Activated CD4-positive, alpha-beta T cell treated with anti-CD3 and anti-CD28 coated beads, Interleukin-2, amount 50 U/mL, for 1 hour (primary cell): ENCODE measurements at regions not wholly inside any gene's neighbourhood (a gene's known extent, or its start where the extent isn't known, plus 50 kb on each side); places are given as distances from the start of the nearest gene placed in this dataset.
"Not testable (repeated sequence)": the region's sequence is repeated elsewhere in the genome, so short reads cannot be mapped to it uniquely, and the experiment has no call there.

ENCODE experiments used
- DNase-seq: peaks from one replicate; pipeline ENCODE4 v3.0.0-alpha.2; 2020

DNA sequence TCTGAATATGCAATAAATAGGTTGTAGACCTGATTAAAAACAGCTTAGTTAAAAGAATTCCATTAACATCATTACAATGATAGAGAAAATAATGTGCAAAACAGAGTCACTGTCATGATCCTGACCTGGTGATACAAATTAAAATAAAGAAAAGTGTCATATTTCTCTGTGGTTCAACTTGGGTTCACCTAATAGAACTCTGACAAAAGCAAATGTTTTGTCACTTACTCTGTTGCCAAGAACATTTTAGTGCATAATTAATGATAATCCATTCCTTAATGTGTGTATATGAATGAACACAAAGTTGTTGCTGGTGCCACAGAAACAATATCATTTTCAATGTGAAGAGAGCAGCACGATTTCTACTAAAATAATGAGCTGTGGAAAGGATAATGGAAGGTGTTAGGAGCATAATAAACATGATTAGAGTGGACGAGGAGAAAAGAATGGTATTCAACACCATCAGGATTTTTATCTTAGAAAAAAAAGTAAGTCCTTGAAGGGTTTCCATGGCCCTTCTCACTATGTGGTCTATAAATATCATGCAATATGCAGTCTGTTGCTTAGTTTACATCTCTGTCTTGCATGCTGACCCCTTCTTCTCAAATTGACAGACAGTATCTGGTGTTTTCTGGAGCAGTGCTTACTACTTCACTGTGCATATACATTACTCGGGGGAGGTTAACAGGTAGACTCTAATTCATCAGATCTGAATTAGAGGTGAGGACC is 656.6 kb upstream of the MMS22L start:
- no peak for DNase-seq

DNA sequence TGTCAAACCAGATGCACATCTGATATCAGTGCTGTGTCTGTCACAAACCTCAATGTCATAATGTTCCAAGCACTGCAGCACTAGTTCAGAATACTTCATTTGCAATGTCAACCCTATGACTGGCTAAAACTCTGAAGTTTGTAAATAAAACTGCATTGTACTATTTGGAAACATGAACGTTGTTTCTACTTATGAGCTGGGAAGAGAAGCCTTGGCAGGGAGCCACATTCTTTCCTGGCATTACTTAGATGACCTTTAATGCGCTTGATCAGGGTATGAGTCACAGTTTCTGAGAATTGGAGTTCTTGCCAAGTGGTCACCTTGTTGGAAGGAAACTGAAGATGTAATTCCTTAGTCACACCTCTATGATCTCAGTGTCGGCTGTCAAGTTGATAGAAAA is 664.8 kb upstream of the MMS22L start:
- no peak for DNase-seq

GRCh38 chr6:97958134-97958533 is 675.1 kb upstream of the MMS22L start:
- DNase-seq = no peak

DNA sequence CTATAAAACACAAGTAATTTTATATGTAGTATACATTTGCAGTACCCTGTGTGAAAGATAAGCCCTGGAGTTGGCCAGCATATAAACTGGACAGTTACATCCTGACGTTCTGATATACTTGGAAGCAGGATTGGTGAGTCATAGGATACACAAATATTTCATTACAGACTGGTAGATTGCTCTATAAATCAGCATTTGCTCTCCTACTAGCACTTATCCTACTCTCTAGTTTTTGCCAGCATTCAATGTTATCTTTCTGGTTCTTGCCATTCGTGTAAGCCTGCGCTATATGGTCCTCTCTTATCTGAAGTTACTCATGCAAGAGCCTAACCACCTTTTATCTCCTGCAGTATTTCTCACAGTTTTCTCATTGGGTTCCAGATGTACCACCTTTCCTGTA is 680.2 kb upstream of the MMS22L start:
- DNase-seq = no peak

DNA sequence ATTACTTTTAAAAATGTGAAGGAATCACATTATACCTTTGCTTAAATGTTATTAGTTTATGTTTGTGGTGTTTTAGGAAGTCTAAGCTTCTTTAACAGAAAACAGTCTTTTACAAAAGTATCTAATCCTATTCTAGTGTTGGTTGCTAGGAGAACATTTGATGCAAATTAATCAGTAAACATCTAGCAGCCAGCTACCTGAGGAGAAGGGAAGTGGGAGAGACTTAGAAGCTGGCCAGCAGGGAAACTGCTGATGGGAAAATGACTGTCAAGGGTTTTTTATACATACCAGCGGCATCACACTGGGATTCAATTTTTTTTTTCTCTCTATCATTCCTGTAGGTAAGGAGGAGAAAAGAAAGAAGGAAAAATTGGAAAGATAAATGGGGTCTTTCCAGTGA is 686.0 kb upstream of the MMS22L start:
- DNase-seq = no peak

DNA sequence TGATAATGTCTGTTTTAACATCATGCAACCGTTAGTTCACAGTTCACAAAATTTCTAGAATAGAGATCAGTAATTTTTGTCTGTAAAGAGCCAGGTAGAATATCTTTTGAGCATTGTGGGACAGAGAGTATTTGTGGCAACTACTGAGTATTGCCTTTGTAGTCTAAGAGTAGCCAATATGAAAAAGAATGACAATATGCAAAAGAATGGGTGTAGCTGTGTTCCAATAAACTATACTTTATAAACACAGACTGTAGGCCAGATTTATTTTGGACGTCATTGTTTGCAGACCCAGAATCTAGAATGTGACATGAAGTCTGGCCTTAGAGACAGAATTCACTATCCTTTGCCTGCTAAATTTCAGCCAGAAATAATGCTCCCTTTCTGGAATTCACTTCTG is 694.1 kb upstream of the MMS22L start:
- DNase-seq = no peak

DNA sequence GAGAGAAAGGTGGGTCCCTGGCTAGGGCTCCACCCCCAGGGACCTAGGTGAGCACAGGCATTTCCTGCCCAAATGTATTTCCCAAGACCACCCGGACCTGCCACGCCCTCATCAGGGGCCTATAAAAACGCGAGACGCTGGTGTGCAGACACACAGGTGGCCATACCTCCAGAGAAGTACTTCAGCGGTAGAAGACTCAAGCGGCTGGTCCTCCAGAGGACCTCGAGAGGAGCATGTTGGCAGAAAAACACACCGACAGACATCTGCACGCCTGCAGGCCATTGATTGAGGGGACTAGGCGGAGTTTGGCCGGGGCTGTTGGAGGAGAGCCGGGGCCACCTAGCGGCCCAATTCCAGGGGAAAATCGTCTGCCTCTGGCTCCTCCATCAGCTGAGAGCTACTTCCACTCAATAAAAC is 695.8 kb upstream of the MMS22L start:
- no peak for DNase-seq

DNA sequence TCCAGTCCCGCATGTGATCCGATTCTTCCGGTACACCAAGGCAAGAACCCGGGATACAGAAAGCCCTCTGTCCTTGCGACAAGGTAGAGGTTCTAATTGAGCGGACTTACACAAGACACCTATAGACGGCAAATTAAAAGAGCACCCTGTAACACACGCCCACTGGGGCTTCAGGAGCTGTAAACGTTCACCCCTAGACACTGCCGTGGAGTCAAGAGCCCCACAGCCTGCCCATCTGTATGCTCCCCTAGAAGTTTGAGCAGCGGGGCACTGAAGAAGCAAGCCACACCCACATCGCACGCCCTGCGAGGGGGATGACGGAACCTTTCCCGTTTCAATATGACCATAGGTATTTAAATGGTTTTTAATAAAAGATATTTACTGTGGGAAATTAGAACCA is 696.3 kb upstream of the MMS22L start:
- not testable (repeated sequence) for DNase-seq

GRCh38 chr6:97989451-97989850 is 706.4 kb upstream of the MMS22L start:
- DNase-seq = no peak

DNA sequence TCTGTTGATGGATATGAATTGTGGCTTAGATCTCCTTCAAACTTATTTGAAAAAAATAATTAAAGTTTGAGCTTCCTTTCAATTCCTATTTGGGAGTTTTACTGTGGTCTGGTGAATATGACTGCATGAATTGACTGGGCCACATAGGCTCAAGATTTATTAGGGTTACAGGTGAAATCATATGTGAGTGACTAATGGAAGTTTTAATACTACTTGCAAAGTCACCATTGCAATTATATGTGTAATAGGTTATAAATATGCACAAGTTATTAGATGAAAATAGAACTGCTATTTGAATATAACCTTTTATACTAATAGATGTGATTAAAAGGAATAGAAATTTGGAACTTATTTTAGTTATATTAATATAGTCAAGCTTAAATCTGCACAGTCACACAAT is 712.1 kb upstream of the MMS22L start:
- no peak for DNase-seq

- DNase-seq = no peak
Measured at GRCh38 chr6:98002678-98003077, 719.7 kb upstream of the MMS22L start.

DNA sequence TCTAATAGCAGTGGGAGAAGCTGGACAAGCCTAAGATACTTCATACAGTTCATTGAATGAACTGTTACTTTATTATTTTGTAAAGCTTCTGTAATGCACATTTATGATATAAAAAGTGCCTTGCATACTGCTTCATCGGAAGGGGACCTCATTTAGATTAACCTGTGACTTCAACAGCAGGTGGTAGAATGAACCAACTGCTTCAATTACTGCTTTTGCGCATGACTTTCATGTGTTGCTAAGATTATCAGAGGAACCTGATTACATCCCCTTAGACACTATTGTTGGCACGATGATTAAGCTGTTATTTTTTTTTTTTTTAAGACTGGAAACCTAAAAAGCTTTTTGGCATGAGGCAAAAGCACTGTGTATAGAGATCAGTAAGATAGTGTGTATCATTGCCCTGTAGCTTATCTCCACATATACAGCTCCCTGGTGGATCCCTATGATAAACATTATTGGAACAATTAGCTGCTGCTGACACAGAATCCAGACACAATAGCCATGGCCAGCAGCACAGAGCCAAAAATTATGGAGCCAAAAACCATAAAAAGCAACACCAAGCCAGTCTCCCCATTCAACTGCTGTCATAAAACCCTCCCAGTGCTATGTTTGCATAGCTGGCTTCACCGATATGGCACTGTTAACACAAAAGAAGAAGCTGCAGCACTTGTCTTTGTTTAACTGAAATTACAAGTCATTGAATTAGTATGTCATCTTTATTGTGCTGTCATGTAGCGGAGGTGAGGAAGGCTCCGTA is 731.6 kb upstream of the MMS22L start:
- no peak for DNase-seq

GRCh38 chr6:98016565-98016964 is 733.5 kb upstream of the MMS22L start:
- no peak for DNase-seq

GRCh38 chr6:98020222-98020621 is 737.2 kb upstream of the MMS22L start:
- DNase-seq = no peak

DNA sequence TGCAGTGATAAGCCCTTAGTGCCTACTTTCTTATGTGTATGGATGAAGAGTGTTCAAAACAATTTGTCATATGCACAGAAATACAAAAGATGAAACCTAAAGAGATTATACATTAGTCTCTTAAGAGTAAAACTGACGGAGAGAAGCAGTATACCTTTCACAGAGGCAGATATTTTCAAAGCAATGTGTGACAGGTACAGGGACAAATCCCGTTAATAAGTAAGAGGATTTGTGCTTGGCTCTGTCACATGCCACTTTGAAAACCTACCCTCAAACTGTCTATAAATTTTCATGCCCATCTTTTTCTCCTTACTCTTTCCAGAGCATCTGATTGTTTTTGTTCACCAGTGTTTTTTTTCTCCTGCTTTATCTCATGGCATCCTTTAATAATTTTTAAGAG is 741.3 kb upstream of the MMS22L start:
- no peak for DNase-seq

DNA sequence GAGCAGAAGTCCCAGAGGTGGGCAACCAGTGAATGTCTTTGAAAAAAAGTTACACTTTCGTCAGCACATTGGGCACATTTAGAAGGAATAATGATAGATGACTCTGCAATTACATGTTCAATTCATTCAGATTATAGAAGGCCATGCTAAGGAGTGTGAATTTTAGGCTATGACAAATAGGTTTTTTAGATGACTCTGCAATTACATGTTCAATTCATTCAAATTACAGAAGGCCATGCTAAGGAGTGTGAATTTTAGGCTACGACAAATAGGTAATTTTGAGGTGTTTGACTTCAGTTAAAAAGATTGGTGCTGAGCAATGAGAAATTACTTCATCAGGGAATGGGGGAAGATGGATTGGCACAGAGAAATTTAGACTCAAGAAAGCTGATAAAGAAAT is 744.9 kb upstream of the MMS22L start:
- no peak for DNase-seq

- no peak for DNase-seq
Measured at GRCh38 chr6:98033617-98034016, 750.6 kb upstream of the MMS22L start.

DNA sequence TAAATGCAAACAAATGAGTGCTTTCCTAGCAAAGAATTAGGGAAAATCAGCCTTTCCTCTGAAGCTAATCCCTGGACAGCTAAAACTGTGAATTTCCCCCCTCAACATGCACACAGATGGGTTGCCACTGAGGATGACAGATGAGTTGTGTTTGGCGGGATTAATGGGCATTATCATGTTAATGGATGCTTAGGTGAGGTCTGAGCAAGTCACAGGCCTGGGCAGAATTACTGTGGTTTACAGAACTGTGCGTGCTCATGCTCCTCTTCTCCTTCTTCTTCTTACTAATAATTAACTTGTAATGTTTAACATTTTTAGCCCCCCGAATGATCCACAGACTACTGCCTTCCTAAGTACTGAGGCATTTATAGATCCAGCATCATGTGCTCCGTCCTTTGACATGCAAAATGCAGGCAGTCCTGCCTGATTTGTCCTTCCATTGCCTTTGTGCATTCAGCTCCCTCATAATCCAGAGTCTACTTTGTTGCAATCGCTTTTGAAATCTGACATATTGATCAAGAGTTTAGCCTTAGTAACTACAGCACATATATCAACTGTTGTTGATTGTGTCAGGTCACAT is 753.4 kb upstream of the MMS22L start:
- no peak for DNase-seq

DNA sequence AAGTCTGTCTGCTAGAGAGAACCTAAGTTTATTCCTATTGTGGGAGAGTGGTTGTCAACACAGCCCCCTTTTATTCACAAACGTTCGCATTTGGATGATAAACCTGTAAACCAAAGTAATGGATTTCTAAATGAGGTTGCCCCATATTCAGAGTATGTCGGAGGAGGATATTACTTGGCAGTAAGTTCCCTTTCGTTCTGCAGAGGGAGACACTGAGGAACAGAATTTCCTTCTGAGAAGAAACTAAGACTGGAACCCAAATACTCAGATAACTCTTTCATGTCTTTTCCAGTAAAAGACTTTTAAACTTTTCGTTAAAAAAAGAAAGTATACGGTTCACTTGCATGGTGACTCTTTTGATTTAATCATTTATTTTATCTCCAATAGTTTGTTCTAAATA is 754.6 kb upstream of the MMS22L start:
- DNase-seq = no peak

- DNase-seq = no peak
Measured at GRCh38 chr6:98039443-98039842, 756.4 kb upstream of the MMS22L start.

DNA sequence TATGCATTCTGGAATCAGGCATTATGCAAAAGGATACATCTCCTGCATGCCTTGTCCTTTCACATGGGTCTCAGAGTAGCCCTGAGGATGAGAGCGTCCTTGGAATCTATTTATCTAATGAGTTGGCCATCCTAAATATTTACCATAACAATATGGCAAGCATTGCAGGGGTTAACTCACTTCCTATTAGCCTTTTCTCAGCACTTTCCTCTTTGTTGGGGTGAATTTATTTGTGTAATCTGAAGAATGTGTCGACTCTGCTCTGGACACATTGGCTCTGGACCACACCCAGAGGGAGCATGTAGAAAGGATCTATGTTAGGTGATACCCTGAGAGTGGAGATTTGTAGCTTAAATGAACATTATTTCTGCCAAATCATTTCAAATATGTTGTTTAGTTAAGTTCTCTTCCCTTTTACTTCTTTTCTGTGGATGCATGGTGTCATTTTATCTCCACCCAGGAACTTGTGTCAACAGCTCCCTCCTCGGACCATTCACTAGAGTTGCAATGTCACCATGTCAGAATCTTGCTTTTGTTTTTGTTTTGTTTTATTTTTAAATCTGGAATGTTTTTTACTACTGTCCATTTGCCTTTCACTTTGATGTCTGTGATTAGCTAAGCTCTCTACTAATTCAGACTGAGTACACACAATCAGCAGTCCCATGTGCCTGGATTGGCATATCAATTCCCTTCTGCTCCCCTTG is 757.0 kb upstream of the MMS22L start:
- no peak for DNase-seq

DNA sequence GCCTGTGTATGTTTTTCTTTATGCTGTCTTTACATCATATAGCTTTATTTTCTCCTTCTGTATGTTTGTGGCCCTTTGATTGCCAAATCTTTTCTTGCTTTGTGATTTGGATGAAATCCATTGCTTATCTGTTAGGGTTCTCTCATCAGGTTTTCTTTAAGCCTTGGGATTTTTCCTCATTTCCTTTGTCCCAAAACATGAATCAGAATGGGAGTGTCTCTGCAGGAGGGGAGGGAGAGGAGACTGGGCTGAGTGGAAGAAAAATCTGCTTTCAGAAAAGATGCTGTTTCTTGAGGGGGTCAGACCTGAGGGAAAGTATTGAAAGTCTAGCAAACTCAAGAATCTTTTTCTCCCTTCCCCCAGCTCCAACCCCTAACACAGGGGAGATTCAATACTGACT is 758.0 kb upstream of the MMS22L start:
- no peak for DNase-seq

DNA sequence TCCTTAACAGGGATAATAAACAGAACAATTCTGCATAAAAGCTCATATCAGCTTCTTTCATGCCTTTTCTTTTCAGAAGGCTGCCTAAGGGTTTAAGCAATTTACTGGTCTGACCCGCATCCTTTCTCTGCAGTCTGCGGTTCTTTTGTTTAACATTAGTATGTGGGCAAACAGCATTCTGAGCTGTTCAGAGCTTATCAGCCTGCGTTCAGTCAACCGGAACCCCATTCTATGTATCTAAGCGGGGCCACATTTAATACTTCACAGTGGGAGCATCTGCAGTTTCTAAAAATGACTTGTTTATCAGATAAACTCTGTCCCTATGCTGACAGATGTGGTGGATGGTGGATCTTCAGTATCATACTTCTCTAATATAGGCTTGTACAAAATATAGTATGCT is 758.9 kb upstream of the MMS22L start:
- DNase-seq = no peak

DNA sequence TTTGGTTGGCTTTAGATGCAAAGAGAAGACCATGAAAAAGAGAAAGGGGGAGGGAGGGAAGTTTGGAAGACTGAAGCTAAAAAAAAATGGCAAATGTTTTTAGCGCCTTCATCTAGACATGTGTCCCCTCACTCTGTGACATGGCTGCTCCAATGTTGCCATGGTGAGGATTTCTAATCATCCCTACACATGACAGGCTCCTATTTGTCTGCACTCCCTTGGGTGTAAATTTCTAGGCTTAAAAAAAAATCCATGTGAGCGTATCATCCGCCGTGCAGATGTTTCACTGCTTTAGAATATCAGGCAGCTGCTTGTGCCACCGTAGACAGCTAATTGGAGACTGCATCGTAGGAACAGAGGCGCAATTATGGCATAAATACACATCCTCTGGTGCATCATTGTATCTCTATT is 761.1 kb upstream of the MMS22L start:
- no peak for DNase-seq
